Body of pancreas (tissue), 4 donors: ENCODE measurements at regions not wholly inside any gene's neighbourhood (a gene's known extent, or its start where the extent isn't known, plus 50 kb on each side); places are given as distances from the start of the nearest gene placed in this dataset.

Experiments used
- ATAC-seq: fragments of 150-250 bp; one replicate; pipeline ENCODE4 v1.9.1; 2016
- DNase-seq, 4 donors: peaks; one replicate each; pipeline ENCODE4 v3.0.0-alpha.2; 2019
- H3K27ac ChIP-seq, 4 donors: fragments of 200-600 bp; sonication (generic); 1 replicate in 3 of 4; 2 replicates in 1 of 4; pipeline versions ENCODE4 v1.5.1 to v1.6.1; 2016 to 2019; ENCODE audit warnings: mild to moderate bottlenecking in 1 of 4, mixed read lengths in 1 of 4, moderate library complexity in 1 of 4
- H3K27me3 ChIP-seq, 2 donors: fragments of 200-600 bp; sonication (generic); one replicate each; pipeline ENCODE4 v1.6.0; 2016; ENCODE audit warnings: mild to moderate bottlenecking in 1 of 2
- H3K36me3 ChIP-seq, 2 donors: fragments of 200-600 bp; sonication (generic); replicated peaks in 1 of 2; 2 replicates each; pipeline ENCODE4 v1.5.1; 2016; ENCODE audit warnings: low read depth in 2 of 2; ENCODE audit not compliant: insufficient read depth in 1 of 2
- H3K4me1 ChIP-seq: fragments of 200-600 bp; sonication (generic); one replicate; pipeline ENCODE4 v1.6.0; 2016
- H3K4me3 ChIP-seq, 2 donors: fragments of 200-600 bp; sonication (generic); 1 replicate in 1 of 2; 2 replicates in 1 of 2; pipeline ENCODE4 v1.5.1; 2016 to 2019
- H3K9me3 ChIP-seq, 3 donors: fragments of 200-600 bp; sonication (generic); 1 replicate in 2 of 3; 2 replicates in 1 of 3; pipeline ENCODE4 v1.5.1; 2016
- POLR2A ChIP-seq, 3 donors: fragments of 450-650 bp; IDR thresholded peaks; one replicate each; pipeline ENCODE4 v1.6.1; 2016; ENCODE audit warnings: antibody characterized with exemption in 3 of 3, mild to moderate bottlenecking in 2 of 3
- WGBS, 2 donors: methylation state at CpG; one replicate each; pipeline ENCODE4 v1.1.5; 2017; 5-methylcytosine and 5-hydroxymethylcytosine counted together
- intact Hi-C: fragments of 100-400 bp; cut with DNase I; formaldehyde crosslinking; loops from one replicate; pipeline ENCODE4 v1.15.1; 2023
- TF ChIP-seq, protein P1 (sequence below), 7 experiments: fragments of 450-650 bp in 4 of 7; fragments of 200-600 bp in 3 of 7; sonication (generic) in 3 of 7; IDR thresholded peaks; one replicate each; pipeline ENCODE4 v1.5.1; 2016 to 2019; ENCODE audit warnings: antibody characterized with exemption in 7 of 7

DNA sequence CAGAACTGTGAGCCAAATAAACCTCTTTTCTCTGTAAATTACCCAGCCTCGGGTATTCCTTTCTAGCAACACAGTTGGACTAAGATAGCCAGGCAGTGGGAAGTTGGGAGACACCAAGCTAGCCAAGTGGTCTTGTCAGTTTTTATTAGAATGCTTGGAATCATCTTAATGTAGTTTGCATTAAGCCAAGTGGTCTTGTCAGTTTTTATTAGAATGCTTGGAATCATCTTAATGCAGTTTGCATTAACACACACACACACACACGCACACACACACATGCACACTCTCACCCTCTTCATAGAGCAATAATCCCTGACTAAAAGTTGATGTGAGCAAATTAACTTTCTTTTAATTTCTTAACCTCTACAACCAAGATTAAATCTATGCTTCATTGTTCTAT is 151.5 kb downstream of the VAPA start:
- no peaks in the 10 kb centered on the region for H3K27me3 ChIP-seq
- WGBS, 2 donors: 80 to 91% methylated on average over 2 of the region's 2 CpGs
- ATAC-seq (no peak), DNase-seq (no peak)
- H3K4me3 ChIP-seq: no peak overlapping the region
- no peak overlapping the region for H3K27ac ChIP-seq
- no peaks in the 10 kb centered on the region for H3K36me3 ChIP-seq
- intact Hi-C loops: no loop called here
- H3K4me1 ChIP-seq: peaks cover 11% of the 10 kb centered on the region
- H3K9me3 ChIP-seq: no peaks in the 10 kb centered on the region
- TF ChIP-seq POLR2A (IDR thresholded peaks at IDR 0.05): no peak
- TF ChIP-seq, protein P1, sequence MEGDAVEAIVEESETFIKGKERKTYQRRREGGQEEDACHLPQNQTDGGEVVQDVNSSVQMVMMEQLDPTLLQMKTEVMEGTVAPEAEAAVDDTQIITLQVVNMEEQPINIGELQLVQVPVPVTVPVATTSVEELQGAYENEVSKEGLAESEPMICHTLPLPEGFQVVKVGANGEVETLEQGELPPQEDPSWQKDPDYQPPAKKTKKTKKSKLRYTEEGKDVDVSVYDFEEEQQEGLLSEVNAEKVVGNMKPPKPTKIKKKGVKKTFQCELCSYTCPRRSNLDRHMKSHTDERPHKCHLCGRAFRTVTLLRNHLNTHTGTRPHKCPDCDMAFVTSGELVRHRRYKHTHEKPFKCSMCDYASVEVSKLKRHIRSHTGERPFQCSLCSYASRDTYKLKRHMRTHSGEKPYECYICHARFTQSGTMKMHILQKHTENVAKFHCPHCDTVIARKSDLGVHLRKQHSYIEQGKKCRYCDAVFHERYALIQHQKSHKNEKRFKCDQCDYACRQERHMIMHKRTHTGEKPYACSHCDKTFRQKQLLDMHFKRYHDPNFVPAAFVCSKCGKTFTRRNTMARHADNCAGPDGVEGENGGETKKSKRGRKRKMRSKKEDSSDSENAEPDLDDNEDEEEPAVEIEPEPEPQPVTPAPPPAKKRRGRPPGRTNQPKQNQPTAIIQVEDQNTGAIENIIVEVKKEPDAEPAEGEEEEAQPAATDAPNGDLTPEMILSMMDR (IDR thresholded peaks at IDR 0.05): no peak

DNA sequence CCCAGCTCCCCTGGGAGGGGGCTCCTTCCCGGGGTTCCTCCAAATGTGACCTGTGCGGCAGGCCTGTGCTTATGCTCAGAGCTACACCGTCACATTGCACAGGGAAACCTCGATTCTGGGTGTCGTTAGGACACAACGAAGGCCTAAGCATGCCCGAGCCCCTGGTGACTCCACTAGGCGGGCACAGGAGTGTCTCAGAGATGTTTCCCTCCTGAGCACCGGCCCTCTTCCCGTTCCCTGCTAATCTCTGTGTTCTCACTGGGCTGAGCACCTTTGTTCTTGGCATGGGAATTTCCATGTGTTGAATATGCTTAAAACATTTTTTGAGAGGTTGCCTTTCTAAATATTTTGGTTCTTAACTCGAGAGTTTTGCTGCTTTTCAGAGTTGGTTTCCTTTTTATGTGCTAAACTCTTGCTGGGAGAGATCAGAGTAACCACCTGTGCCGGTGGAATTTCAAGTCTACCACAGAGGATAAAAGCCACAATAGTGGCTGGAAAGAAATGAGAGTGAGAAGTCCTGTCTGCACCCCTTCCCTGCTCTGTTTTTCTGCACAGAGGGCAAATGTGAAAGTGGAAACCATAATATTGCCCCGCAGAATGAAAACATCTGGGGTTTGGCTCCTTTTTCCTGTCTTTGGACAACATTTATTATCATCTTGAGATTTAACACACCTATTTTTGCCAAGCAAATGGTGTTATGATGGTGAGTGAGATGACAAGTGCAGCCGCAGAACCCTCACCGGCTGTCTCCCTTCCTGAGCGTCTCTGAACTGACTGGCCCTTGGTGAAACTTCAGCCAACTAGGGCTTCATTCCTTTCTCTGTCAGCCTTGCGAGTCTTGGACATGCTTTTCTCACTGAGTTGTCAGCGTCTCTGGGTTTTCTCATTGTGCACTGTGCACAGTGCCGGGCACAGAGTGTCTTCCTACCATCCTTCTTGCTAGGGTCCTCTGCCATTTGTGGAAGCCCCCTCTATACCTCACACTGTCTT is 154.1 kb downstream of the VAPA start:
- Histone ChIP-seq H3K27me3 (no peaks in the 10 kb centered on the region), H3K4me3 (no peak overlapping the region), H3K9me3 (no peaks in the 10 kb centered on the region), H3K4me1 (peaks cover 12% of the 10 kb centered on the region), H3K36me3 (no peaks in the 10 kb centered on the region), H3K27ac (no peak overlapping the region)
- no peak for ATAC-seq
- 87 to 89% methylated on average over 18 to 19 of the region's 19 CpGs for whole genome bisulfite sequencing, 2 donors
- DNase-seq: no peak
- intact Hi-C loops: no loop called here
- no peak for TF ChIP-seq POLR2A (IDR thresholded peaks at IDR 0.05)
- TF ChIP-seq, protein P1 (IDR thresholded peaks at IDR 0.05): no peak

- no peak overlapping the region for H3K4me3 ChIP-seq
- WGBS, 2 donors: 92 to 94% methylated on average over 22 of the region's 22 CpGs
- intact Hi-C loops: no loop called here
- H3K27me3 ChIP-seq: no peaks in the 10 kb centered on the region
- peaks cover 12% of the 10 kb centered on the region for H3K4me1 ChIP-seq
- no peaks in the 10 kb centered on the region for H3K9me3 ChIP-seq
- DNase-seq: no peak
- no peak for ATAC-seq
- no peak for TF ChIP-seq POLR2A (IDR thresholded peaks at IDR 0.05)
- TF ChIP-seq, protein P1 (IDR thresholded peaks at IDR 0.05): no peak
- no peaks in the 10 kb centered on the region for H3K36me3 ChIP-seq
- H3K27ac ChIP-seq: no peak overlapping the region
Observed at GRCh38 chr18:10068766-10069567, 155.2 kb downstream of the VAPA start.

GRCh38 chr18:10070561-10071000 is 156.8 kb downstream of the VAPA start:
- no peaks in the 10 kb centered on the region for H3K9me3 ChIP-seq
- DNase-seq: no peak
- 81 to 85% methylated on average over 2 of the region's 2 CpGs for WGBS, 2 donors
- no peak overlapping the region for H3K4me3 ChIP-seq
- ATAC-seq: no peak
- H3K4me1 ChIP-seq: peaks cover 6% of the 10 kb centered on the region
- intact Hi-C loops: no loop called here
- H3K27me3 ChIP-seq: no peaks in the 10 kb centered on the region
- H3K36me3 ChIP-seq: no peaks in the 10 kb centered on the region
- H3K27ac ChIP-seq: no peak overlapping the region
- TF ChIP-seq, protein P1 (IDR thresholded peaks at IDR 0.05): no peak
- no peak for TF ChIP-seq POLR2A (IDR thresholded peaks at IDR 0.05)
